ENCODE measurements at regions not wholly inside any gene's neighbourhood (a gene's known extent, or its start where the extent isn't known, plus 50 kb on each side); places are given as distances from the start of the nearest gene placed in this dataset.
A peak's percentile ranks its signal among the peaks of the same experiment; 100 is the strongest.
"Not testable (repeated sequence)": the region's sequence is repeated elsewhere in the genome, so short reads cannot be mapped to it uniquely, and the experiment has no call there.

DNA sequence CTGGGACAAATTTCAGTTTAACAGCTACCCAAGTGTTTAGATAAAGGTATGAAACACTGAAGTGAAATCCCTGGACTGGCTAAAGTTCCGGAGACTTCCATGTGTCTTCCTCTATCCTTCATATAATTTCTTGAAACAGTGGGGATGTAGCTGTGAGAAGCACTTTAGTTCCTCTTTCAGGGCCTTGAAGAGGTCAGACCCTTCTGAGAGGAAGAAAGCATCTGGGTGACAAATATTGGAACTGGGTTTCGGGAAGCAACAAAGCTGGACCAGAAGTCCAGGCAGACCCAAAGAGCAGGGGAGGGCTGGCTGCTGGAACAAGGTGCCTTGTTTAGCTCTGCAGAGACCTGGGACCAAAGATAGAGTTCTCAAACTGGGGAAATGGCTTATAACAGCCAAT lies 75.4 kb upstream of the ZFAND5 start:
- peaks cover 57% of the 10 kb centered on the region for H3K4me1 ChIP-seq (ENCODE audit: insufficient read depth, low read length)
- no peak overlapping the region for H3K4me3 ChIP-seq (ENCODE audit: low read length)
- H3K9me3 ChIP-seq (ENCODE audit: low read length), result no peaks in the 10 kb centered on the region
- H3K79me2 ChIP-seq (ENCODE audit: low read length), result no peaks in the 10 kb centered on the region
- ChIA-PET CTCF (no interaction called here), POLR2A (ENCODE audit: unreplicated experiment) (no interaction called here)
- intact Hi-C loops (cut with micrococcal nuclease), result loop anchor here (5.0 kb wide), 2 partner anchors 137 to 148 kb away; no protein-coding TSS in a partner anchor
- H3K36me3 ChIP-seq (ENCODE audit: low read depth, low read length), result no peaks in the 10 kb centered on the region
- H3K27me3 ChIP-seq (ENCODE audit: low read length), result no peaks in the 10 kb centered on the region
- TF ChIP-seq, protein P1, sequence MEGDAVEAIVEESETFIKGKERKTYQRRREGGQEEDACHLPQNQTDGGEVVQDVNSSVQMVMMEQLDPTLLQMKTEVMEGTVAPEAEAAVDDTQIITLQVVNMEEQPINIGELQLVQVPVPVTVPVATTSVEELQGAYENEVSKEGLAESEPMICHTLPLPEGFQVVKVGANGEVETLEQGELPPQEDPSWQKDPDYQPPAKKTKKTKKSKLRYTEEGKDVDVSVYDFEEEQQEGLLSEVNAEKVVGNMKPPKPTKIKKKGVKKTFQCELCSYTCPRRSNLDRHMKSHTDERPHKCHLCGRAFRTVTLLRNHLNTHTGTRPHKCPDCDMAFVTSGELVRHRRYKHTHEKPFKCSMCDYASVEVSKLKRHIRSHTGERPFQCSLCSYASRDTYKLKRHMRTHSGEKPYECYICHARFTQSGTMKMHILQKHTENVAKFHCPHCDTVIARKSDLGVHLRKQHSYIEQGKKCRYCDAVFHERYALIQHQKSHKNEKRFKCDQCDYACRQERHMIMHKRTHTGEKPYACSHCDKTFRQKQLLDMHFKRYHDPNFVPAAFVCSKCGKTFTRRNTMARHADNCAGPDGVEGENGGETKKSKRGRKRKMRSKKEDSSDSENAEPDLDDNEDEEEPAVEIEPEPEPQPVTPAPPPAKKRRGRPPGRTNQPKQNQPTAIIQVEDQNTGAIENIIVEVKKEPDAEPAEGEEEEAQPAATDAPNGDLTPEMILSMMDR (conservative IDR thresholded peaks at IDR 0.05; ENCODE audit: low read depth, low read length), result no peak
- no peak for TF ChIP-seq EZH2phosphoT487 (IDR thresholded peaks at IDR 0.05; ENCODE audit: borderline replicate concordance, low read length)
- no peak for TF ChIP-seq EZH2 (IDR thresholded peaks at IDR 0.05; ENCODE audit: low read length, unreplicated experiment)
- no TSS peak for BruUV-seq (replicated peaks)
- no peak overlapping the region for H3K9ac ChIP-seq (ENCODE audit: low read length)
- peaks cover 13% of the 10 kb centered on the region for H3F3A ChIP-seq (ENCODE audit: low read length, unreplicated experiment)
- no peak for DNase-seq
- no peak for ATAC-seq
- no peak overlapping the region for H3K4me2 ChIP-seq (ENCODE audit: low read length)
- H3K27ac ChIP-seq (ENCODE audit: low read length), result no peak overlapping the region
- H4K20me1 ChIP-seq (ENCODE audit: low read length), result no peaks in the 10 kb centered on the region
- no peaks in the 10 kb centered on the region for H3K9me2 ChIP-seq (replicated peaks; ENCODE audit: low read length)
- no peak overlapping the region for H2AFZ ChIP-seq (ENCODE audit: low read length)

DNA sequence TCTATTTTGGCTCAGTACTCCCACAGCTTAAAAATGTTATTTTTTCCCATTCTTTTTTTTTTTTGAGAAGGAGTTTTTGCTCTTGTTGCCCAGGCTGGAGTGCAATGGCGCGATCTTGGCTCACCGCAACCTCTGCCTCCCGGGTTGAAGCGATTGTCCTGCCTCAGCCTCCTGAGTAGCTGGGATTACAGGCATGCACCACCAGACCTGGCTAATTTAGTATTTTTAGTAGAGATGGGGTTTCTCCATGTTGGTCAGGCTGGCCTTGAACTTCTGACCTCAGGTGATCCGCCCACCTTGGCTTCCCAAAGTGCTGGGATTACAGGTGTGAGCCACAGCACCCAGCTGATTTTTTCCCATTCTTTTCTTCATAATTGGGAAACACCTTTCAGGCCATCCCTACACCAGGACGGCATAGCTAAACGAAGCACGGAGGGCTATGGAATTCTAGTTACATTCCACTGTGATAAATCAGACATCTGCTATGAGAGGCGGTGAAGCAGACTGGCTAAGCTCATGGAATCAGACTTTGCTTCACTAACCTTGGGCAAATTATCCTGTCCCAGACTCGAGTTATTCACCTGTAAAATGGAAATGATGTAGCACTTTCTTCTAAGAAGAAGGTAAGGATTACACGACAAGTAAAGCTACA lies 68.7 kb upstream of the ZFAND5 start:
- H3F3A ChIP-seq (ENCODE audit: low read length, unreplicated experiment); H3K4me1 ChIP-seq (ENCODE audit: insufficient read depth, low read length); intact Hi-C loops (cut with micrococcal nuclease); BruUV-seq (replicated peaks); H3K9me3 ChIP-seq (ENCODE audit: low read length); H3K9ac ChIP-seq (ENCODE audit: low read length); H3K27me3 ChIP-seq (ENCODE audit: low read length); H3K9me2 ChIP-seq (replicated peaks; ENCODE audit: low read length); H4K20me1 ChIP-seq (ENCODE audit: low read length); H3K4me3 ChIP-seq (ENCODE audit: low read length); CTCF ChIA-PET; H3K27ac ChIP-seq (ENCODE audit: low read length); H3K79me2 ChIP-seq (ENCODE audit: low read length); H3K36me3 ChIP-seq (ENCODE audit: low read depth, low read length): not testable (repeated sequence)
- DNase-seq (peak; percentile 76), ATAC-seq (peak; percentile 95)
- Histone ChIP-seq H3K4me2 (ENCODE audit: low read length) (0 out of 2 replicates have a peak overlapping the region, but pooled peaks have one; percentile 28), H2AFZ (ENCODE audit: low read length) (peak overlapping the region; percentile 38; the same call in 1 of the 2 replicates)
- POLR2A ChIA-PET (ENCODE audit: unreplicated experiment), result interaction anchor here (0.6 kb wide), 1 partner anchor 744 kb away, joined by 3 read pairs; no protein-coding TSS in a partner anchor

DNA sequence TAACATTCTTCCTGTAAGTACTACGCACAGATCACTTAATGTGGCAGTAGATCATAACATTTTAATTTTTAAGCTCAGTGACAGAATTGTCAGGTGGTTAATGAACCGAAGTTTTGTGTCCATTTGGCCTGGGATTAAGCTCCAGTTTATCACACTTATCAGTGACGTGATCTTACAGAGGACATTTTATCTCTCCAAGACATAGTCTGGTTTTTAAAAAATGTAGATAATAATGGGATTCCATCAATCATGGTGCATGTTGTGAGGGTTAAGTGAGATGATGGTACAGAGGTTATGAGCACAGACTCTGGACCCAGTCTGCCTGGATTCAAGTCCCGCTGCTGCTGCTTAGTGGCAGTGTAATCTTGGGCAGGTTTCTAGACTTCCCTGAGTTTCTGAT lies 66.0 kb upstream of the ZFAND5 start:
- DNase-seq, result no peak
- no peak overlapping the region for H3K4me3 ChIP-seq (ENCODE audit: low read length)
- ChIA-PET POLR2A (ENCODE audit: unreplicated experiment) (no interaction called here), CTCF (no interaction called here)
- no peak overlapping the region for H3K9ac ChIP-seq (ENCODE audit: low read length)
- no peak overlapping the region for H3K27ac ChIP-seq (ENCODE audit: low read length)
- no peaks in the 10 kb centered on the region for H3K9me3 ChIP-seq (ENCODE audit: low read length)
- no peak for ATAC-seq
- H3K27me3 ChIP-seq (ENCODE audit: low read length), result no peaks in the 10 kb centered on the region
- no peaks in the 10 kb centered on the region for H3F3A ChIP-seq (ENCODE audit: low read length, unreplicated experiment)
- BruUV-seq (replicated peaks), result no TSS peak
- no peaks in the 10 kb centered on the region for H3K36me3 ChIP-seq (ENCODE audit: low read depth, low read length)
- H3K79me2 ChIP-seq (ENCODE audit: low read length), result no peaks in the 10 kb centered on the region
- TF ChIP-seq, protein P1 (conservative IDR thresholded peaks at IDR 0.05; ENCODE audit: low read depth, low read length), result no peak
- TF ChIP-seq EZH2phosphoT487 (IDR thresholded peaks at IDR 0.05; ENCODE audit: borderline replicate concordance, low read length), result no peak
- intact Hi-C loops (cut with micrococcal nuclease), result no loop called here
- H2AFZ ChIP-seq (ENCODE audit: low read length), result no peak overlapping the region
- no peaks in the 10 kb centered on the region for H4K20me1 ChIP-seq (ENCODE audit: low read length)
- H3K9me2 ChIP-seq (replicated peaks; ENCODE audit: low read length), result no peaks in the 10 kb centered on the region
- no peak overlapping the region for H3K4me2 ChIP-seq (ENCODE audit: low read length)
- H3K4me1 ChIP-seq (ENCODE audit: insufficient read depth, low read length), result peaks cover 4% of the 10 kb centered on the region

Data from PC-3 (cell line).